T-helper 2 cell (primary cell): ENCODE measurements at regions not wholly inside any gene's neighbourhood (a gene's known extent, or its start where the extent isn't known, plus 50 kb on each side); places are given as distances from the start of the nearest gene placed in this dataset.
"Not testable (repeated sequence)": the region's sequence is repeated elsewhere in the genome, so short reads cannot be mapped to it uniquely, and the experiment has no call there.

ENCODE experiments used
- DNase-seq, 5 experiments: peaks; one replicate each; pipeline versions ENCODE4 v3.0.0 to v3.0.0-alpha.2; 2012 to 2022

DNA sequence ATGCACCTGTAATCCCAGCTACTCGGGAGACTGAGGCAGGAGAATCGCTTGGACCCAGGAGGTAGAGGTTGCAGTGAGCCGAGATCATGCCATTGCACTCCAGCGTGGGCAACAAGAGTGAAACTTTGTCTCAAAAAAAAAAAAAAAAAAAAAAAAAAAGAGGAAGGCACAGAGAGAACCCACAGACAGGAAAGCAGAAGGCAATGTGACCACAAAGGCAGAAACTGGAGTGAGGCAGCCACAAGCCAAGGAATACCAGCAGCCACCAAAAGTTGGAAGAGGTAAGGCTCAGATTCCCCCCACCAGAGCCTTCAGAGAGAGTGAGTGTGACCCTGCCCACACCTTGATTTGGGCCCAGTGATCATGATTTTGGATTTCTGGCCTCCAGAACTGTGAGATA lies 54.7 kb upstream of the E2F3 start:
- DNase-seq: not testable (repeated sequence)

- DNase-seq: no peak
Observed at GRCh38 chr6:20348041-20348440, 53.6 kb upstream of the E2F3 start.

- DNase-seq: no peak
Observed at GRCh38 chr6:20349225-20349624, 52.5 kb upstream of the E2F3 start.

DNA sequence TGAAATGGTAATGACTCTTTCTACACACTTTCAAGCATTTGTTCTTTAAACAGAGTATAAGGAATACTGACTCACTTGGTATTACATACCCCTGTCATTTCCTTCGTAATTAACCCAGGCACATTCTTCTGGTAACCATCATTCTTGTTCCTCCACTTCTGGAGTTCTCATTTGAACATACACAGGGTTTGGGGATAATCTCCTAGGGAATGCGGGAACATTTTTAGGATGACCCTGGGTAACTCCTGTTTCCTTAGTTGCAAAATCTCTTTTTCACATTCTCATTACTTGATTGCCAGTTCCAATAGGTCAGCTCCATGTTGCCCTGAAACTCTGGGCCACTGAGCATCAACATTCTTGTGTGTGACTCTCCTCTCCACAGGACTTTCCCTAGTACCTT lies 51.5 kb upstream of the E2F3 start:
- DNase-seq: no peak

- DNase-seq: peak in 1 of 5 experiments; percentile 63
Observed at GRCh38 chr6:20351534-20351933, 50.1 kb upstream of the E2F3 start.
